T-helper 17 cell (primary cell): ENCODE measurements at regions not wholly inside any gene's neighbourhood (a gene's known extent, or its start where the extent isn't known, plus 50 kb on each side); places are given as distances from the start of the nearest gene placed in this dataset.

Experiments used
- ATAC-seq: fragments of 150-1000 bp; cut with Tn5 transposase; 2 replicates; pipeline ENCODE4 v1.10.0; 2021; ENCODE audit warnings: mild to moderate bottlenecking, moderate library complexity
- DNase-seq, 3 donors: peaks; one replicate each; pipeline versions ENCODE4 v3.0.0 to v3.0.0-alpha.2; 2020 to 2021
- H3K9me3 ChIP-seq: one replicate; pipeline ENCODE4 v1.7.0; 2013; ENCODE audit warnings: low read length, mild to moderate bottlenecking; ENCODE audit not compliant: control insufficient read depth, poor library complexity, severe bottlenecking
- H3K27ac Mint-ChIP-seq: one replicate; pipeline ENCODE4 v1.8.0; 2022; ENCODE audit warnings: mild to moderate bottlenecking, moderate library complexity, mixed read lengths
- H3K27me3 Mint-ChIP-seq: one replicate; pipeline ENCODE4 v1.8.0; 2022; ENCODE audit warnings: mixed read lengths
- H3K36me3 Mint-ChIP-seq: one replicate; pipeline ENCODE4 v1.8.0; 2022; ENCODE audit warnings: low read depth, mixed read lengths
- H3K4me1 Mint-ChIP-seq: one replicate; pipeline ENCODE4 v1.8.0; 2022; ENCODE audit warnings: mild to moderate bottlenecking, mixed read lengths
- H3K4me3 Mint-ChIP-seq: one replicate; pipeline ENCODE4 v1.8.0; 2022; ENCODE audit warnings: mild to moderate bottlenecking, moderate library complexity, mixed read lengths

GRCh38 chr9:102114557-102114956, 376.1 kb upstream of the GRIN3A start:
- H3K4me3 Mint-ChIP-seq: no peak overlapping the region
- ATAC-seq: no peak

GRCh38 chr9:102113191-102113590, 374.7 kb upstream of the GRIN3A start:
- Mint-ChIP-seq H3K4me3 (no peak overlapping the region), H3K27ac (no peak overlapping the region), H3K36me3 (no peaks in the 10 kb centered on the region), H3K27me3 (no peaks in the 10 kb centered on the region), H3K4me1 (no peaks in the 10 kb centered on the region)
- no peak for DNase-seq
- no peaks in the 10 kb centered on the region for H3K9me3 ChIP-seq
- no peak for ATAC-seq

More at GRCh38 chr9:102114557-102114956, 376.1 kb upstream of the GRIN3A start:
- Mint-ChIP-seq H3K4me1 (no peaks in the 10 kb centered on the region), H3K36me3 (no peaks in the 10 kb centered on the region), H3K27me3 (no peaks in the 10 kb centered on the region), H3K27ac (no peak overlapping the region)
- no peaks in the 10 kb centered on the region for H3K9me3 ChIP-seq
- DNase-seq: no peak

DNA sequence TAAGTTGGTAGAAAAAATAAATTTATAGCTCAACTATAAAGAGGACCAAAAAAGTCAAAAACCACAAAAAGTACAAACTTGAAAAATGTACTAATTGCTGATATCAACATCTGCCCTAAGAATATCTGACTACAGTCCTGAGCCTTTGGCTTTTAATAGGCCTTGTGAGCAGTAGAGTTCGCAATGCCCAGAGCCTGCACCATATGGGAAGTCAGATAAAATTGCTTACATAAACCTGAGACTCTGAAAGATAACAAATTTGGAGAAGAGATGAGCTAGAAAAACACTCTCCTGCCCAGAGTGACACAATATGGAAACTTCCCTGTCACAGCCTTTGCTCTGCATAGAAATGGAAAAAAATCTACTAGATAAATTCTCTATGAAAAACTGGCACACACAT, 368.0 kb upstream of the GRIN3A start:
- no peak overlapping the region for H3K27ac Mint-ChIP-seq
- no peak overlapping the region for H3K4me3 Mint-ChIP-seq
- H3K27me3 Mint-ChIP-seq: no peaks in the 10 kb centered on the region
- ATAC-seq (no peak), DNase-seq (no peak)
- H3K36me3 Mint-ChIP-seq: no peaks in the 10 kb centered on the region
- no peaks in the 10 kb centered on the region for H3K4me1 Mint-ChIP-seq
- H3K9me3 ChIP-seq: no peaks in the 10 kb centered on the region

GRCh38 chr9:102101723-102102122, 363.3 kb upstream of the GRIN3A start:
- no peaks in the 10 kb centered on the region for H3K9me3 ChIP-seq
- DNase-seq (no peak), ATAC-seq (no peak)
- H3K27me3 Mint-ChIP-seq: no peaks in the 10 kb centered on the region
- no peaks in the 10 kb centered on the region for H3K36me3 Mint-ChIP-seq
- no peaks in the 10 kb centered on the region for H3K4me1 Mint-ChIP-seq
- H3K4me3 Mint-ChIP-seq: no peak overlapping the region
- no peak overlapping the region for H3K27ac Mint-ChIP-seq

DNA sequence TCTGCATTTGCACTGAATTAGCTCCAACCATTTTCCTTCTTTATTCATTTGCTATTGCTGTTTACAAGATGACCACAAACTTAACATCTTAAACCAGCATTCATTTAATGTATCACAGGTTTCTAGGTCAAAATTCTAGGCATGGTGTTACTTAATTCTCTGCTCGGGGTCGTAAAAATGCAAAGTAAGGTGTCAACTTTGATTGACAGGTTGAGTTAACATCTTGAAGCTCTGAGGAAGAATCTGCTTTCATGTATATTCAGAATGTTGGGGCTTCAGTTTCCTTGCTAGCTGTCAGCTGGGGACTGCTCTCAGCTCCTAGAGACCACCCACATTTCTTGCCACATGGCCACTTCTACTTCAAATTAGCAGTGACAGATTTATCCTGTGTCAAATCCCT, 348.7 kb upstream of the GRIN3A start:
- ATAC-seq: no peak
- Mint-ChIP-seq H3K36me3 (no peaks in the 10 kb centered on the region), H3K4me1 (no peaks in the 10 kb centered on the region), H3K27me3 (no peaks in the 10 kb centered on the region), H3K4me3 (no peak overlapping the region), H3K27ac (no peak overlapping the region)
- no peak for DNase-seq
- H3K9me3 ChIP-seq: no peaks in the 10 kb centered on the region

DNA sequence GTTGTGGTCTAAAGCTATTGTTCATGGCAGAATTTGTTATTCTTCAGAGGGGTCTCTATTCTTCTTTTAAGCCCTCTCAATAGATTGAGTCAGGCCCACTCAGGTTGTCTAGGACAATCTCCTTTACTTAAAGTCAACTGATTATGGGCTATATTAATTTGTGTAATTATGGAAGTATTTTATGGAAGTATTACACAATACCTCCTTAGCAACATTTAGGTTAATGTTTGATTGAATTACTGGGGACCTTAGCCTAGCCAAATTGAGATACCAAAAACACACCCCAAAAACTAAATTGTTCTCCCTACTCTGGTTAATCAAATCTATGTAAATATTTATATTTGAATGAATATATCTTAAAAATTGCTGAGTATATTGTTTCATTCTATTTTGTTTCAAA, 347.1 kb upstream of the GRIN3A start:
- H3K36me3 Mint-ChIP-seq: no peaks in the 10 kb centered on the region
- no peak overlapping the region for H3K4me3 Mint-ChIP-seq
- ATAC-seq (no peak), DNase-seq (no peak)
- no peaks in the 10 kb centered on the region for H3K4me1 Mint-ChIP-seq
- no peaks in the 10 kb centered on the region for H3K9me3 ChIP-seq
- no peaks in the 10 kb centered on the region for H3K27me3 Mint-ChIP-seq
- no peak overlapping the region for H3K27ac Mint-ChIP-seq

DNA sequence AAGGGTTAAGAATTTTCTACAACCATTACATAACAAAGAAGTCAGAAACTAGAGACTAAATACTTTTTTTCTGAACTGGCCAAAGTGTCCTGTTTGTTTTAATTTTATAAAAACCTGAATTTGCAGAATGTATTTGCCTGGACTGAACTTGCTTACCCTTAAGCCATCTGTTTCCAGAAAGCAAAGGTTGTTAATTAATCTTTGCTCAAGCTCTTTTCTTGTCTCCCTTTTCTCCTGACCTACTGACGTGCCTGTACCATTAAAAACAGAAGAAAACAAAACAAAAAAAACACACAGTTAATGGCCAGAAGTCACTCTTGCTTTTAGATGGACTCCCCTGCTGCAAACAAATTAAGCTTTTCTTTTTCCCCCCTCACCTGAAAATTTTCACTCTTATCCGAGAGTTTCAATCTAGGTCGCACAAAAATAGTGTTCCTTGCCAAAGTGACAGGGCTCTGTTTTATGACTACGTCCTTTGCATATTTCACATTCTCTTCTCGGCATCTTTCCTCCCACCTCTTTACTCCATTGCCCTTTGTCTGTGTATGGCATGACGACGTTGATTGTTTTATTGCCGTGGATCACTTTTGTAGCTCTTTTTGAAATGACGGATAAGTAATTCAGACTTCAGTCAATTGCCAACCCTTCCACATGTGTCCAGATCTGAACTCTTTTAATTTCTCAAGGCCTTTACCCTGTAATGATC, 333.8 kb upstream of the GRIN3A start:
- H3K4me3 Mint-ChIP-seq: no peak overlapping the region
- H3K9me3 ChIP-seq: no peaks in the 10 kb centered on the region
- H3K27me3 Mint-ChIP-seq: no peaks in the 10 kb centered on the region
- H3K36me3 Mint-ChIP-seq: no peaks in the 10 kb centered on the region
- no peak for ATAC-seq
- DNase-seq: no peak
- no peaks in the 10 kb centered on the region for H3K4me1 Mint-ChIP-seq
- no peak overlapping the region for H3K27ac Mint-ChIP-seq

- Mint-ChIP-seq H3K4me3 (no peak overlapping the region), H3K4me1 (no peaks in the 10 kb centered on the region), H3K27me3 (no peaks in the 10 kb centered on the region), H3K27ac (no peak overlapping the region), H3K36me3 (no peaks in the 10 kb centered on the region)
- no peaks in the 10 kb centered on the region for H3K9me3 ChIP-seq
- ATAC-seq (no peak), DNase-seq (no peak)
These were observed 331.5 kb upstream of the GRIN3A start for GRCh38 chr9:102069969-102070368.

DNA sequence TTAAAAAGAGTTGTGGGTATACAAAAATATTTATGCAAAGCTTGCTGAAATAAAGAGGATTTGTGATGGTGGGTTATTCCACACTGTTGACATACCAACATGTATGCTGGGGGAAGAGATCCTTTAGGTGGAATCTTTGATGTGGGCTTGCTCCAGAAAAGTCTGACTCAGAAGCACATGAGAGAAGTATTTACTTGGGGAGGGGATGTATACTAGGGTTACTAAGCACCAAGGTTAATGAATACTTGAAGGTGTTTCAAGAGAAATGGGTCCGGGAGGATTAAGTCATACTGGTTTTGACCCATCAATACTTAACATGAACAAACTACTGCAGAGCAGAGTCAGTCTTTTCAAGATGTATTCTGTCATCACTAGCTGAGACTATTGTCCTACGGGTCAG, 316.4 kb upstream of the GRIN3A start:
- DNase-seq (no peak), ATAC-seq (no peak)
- no peaks in the 10 kb centered on the region for H3K9me3 ChIP-seq
- H3K27ac Mint-ChIP-seq: no peak overlapping the region
- no peak overlapping the region for H3K4me3 Mint-ChIP-seq
- no peaks in the 10 kb centered on the region for H3K27me3 Mint-ChIP-seq
- H3K4me1 Mint-ChIP-seq: no peaks in the 10 kb centered on the region
- no peaks in the 10 kb centered on the region for H3K36me3 Mint-ChIP-seq

GRCh38 chr9:102049586-102050246, 311.3 kb upstream of the GRIN3A start:
- no peak for ATAC-seq
- Mint-ChIP-seq H3K27me3 (no peaks in the 10 kb centered on the region), H3K36me3 (no peaks in the 10 kb centered on the region)

GRCh38 chr9:102047549-102047948, 309.1 kb upstream of the GRIN3A start:
- Mint-ChIP-seq H3K27ac (no peak overlapping the region), H3K4me1 (no peaks in the 10 kb centered on the region), H3K4me3 (no peak overlapping the region), H3K36me3 (no peaks in the 10 kb centered on the region), H3K27me3 (no peaks in the 10 kb centered on the region)
- DNase-seq (no peak), ATAC-seq (no peak)
- H3K9me3 ChIP-seq: no peaks in the 10 kb centered on the region

More at GRCh38 chr9:102049586-102050246, 311.3 kb upstream of the GRIN3A start:
- H3K27ac Mint-ChIP-seq: no peak overlapping the region
- H3K4me3 Mint-ChIP-seq: no peak overlapping the region
- no peaks in the 10 kb centered on the region for H3K4me1 Mint-ChIP-seq
- H3K9me3 ChIP-seq: no peaks in the 10 kb centered on the region
- DNase-seq: no peak

DNA sequence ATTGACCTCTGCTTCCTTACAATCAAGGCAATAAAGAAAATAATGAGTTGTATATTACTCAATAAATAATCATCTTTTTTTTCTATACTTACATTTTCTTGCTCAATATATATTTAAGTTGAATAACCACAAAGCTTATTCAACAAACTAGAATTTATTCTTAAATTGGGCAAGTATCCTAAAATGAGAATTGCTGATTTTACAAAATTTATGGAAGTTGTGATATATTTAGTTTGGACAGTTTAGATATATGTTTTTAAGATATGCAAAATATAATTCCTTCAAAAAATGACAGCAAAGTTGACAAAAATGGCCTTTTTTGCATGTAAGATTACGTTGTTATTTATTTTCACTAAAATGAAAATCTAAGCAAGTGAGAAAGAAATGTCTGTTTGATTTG, 305.7 kb upstream of the GRIN3A start:
- Mint-ChIP-seq H3K4me1 (no peaks in the 10 kb centered on the region), H3K36me3 (no peaks in the 10 kb centered on the region)

GRCh38 chr9:102038006-102038405, 299.6 kb upstream of the GRIN3A start:
- DNase-seq (no peak), ATAC-seq (no peak)
- Mint-ChIP-seq H3K36me3 (no peaks in the 10 kb centered on the region), H3K4me1 (no peaks in the 10 kb centered on the region), H3K27ac (no peak overlapping the region), H3K27me3 (no peaks in the 10 kb centered on the region), H3K4me3 (no peak overlapping the region)
- H3K9me3 ChIP-seq: no peaks in the 10 kb centered on the region

More for the DNA sequence above, 305.7 kb upstream of the GRIN3A start:
- DNase-seq (no peak), ATAC-seq (no peak)
- Mint-ChIP-seq H3K27me3 (no peaks in the 10 kb centered on the region), H3K27ac (no peak overlapping the region), H3K4me3 (no peak overlapping the region)
- H3K9me3 ChIP-seq: no peaks in the 10 kb centered on the region

DNA sequence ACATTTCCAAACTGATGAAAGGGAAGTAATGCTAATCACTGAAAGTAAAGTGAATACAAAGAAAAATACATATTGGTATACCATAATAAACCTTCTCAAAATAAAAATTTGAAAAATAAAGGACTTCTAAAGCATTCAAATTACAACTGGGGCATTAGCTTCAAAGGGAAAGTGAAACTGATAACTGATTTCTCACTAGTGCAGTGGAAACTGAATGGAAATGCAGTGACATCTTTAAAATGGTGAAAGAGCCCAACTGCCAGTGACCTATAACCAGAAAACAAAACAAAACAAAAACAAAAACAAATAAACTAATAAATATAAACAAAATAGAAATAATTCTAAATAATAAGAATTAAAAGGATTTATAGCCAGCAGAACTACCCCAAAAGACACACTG, 297.5 kb upstream of the GRIN3A start:
- no peaks in the 10 kb centered on the region for H3K4me1 Mint-ChIP-seq
- H3K4me3 Mint-ChIP-seq: no peak overlapping the region
- no peaks in the 10 kb centered on the region for H3K36me3 Mint-ChIP-seq
- no peak overlapping the region for H3K27ac Mint-ChIP-seq
- H3K9me3 ChIP-seq: no peaks in the 10 kb centered on the region
- ATAC-seq (no peak), DNase-seq (no peak)
- H3K27me3 Mint-ChIP-seq: no peaks in the 10 kb centered on the region
